GM19239 (cell line): ENCODE measurements at regions not wholly inside any gene's neighbourhood (a gene's known extent, or its start where the extent isn't known, plus 50 kb on each side); places are given as distances from the start of the nearest gene placed in this dataset.

ENCODE experiments used
- DNase-seq: peaks from one replicate; pipeline ENCODE4 v3.0.0; 2011; ENCODE audit warnings: low spot score; ENCODE audit not compliant: insufficient read length
- FAIRE-seq: peaks from 2 replicates; lab custom pipeline; 2011; peaks lifted over from hg19 to GRCh38; lab: Jason Lieb, UNC

GRCh38 chr17:36881323-36881722, 56.0 kb upstream of the LHX1 start:
- DNase-seq (no peak), FAIRE-seq (no peak)

- DNase-seq, result no peak
Observed at GRCh38 chr17:36884495-36885152, 52.7 kb upstream of the LHX1 start.

GRCh38 chr17:36885153-36885735, 52.0 kb upstream of the LHX1 start:
- DNase-seq (no peak), FAIRE-seq (no peak)

More at GRCh38 chr17:36884495-36885152, 52.7 kb upstream of the LHX1 start:
- no peak for FAIRE-seq

GRCh38 chr17:36885771-36886377, 51.4 kb upstream of the LHX1 start:
- FAIRE-seq (no peak), DNase-seq (no peak)
